ENCODE measurements at regions not wholly inside any gene's neighbourhood (a gene's known extent, or its start where the extent isn't known, plus 50 kb on each side); places are given as distances from the start of the nearest gene placed in this dataset.

GRCh38 chr5:20145240-20145639 is 157.2 kb upstream of the CDH18 start (continued):
- TF ChIP-seq CREB5 (CRISPR knock-in tag; IDR thresholded peaks at IDR 0.05; ENCODE audit: low read depth) (no peak), OSR1 (CRISPR knock-in tag; IDR thresholded peaks at IDR 0.05) (no peak), CSDC2 (CRISPR knock-in tag; IDR thresholded peaks at IDR 0.05) (no peak), ZC3H10 (CRISPR knock-in tag; IDR thresholded peaks at IDR 0.05) (no peak), BACH2 (CRISPR knock-in tag; IDR thresholded peaks at IDR 0.05; ENCODE audit: borderline replicate concordance) (no peak)

- TF ChIP-seq PPARA (CRISPR knock-in tag; IDR thresholded peaks at IDR 0.05; ENCODE audit: borderline replicate concordance) (no peak), ZNF70 (CRISPR knock-in tag; IDR thresholded peaks at IDR 0.05) (no peak), GLIS3 (CRISPR knock-in tag; IDR thresholded peaks at IDR 0.05) (no peak), ZFP30 (CRISPR knock-in tag; IDR thresholded peaks at IDR 0.05) (no peak), CSRNP3 (CRISPR knock-in tag; IDR thresholded peaks at IDR 0.05) (no peak), RARB (CRISPR knock-in tag; IDR thresholded peaks at IDR 0.05) (no peak), SNAI2 (CRISPR knock-in tag; IDR thresholded peaks at IDR 0.05) (no peak), ZC3H10 (CRISPR knock-in tag; IDR thresholded peaks at IDR 0.05) (no peak), TOX (CRISPR knock-in tag; IDR thresholded peaks at IDR 0.05; ENCODE audit: borderline replicate concordance) (no peak), CREB5 (CRISPR knock-in tag; IDR thresholded peaks at IDR 0.05; ENCODE audit: low read depth) (no peak), ZNF8 (CRISPR knock-in tag; IDR thresholded peaks at IDR 0.05) (no peak), ZFP3 (CRISPR knock-in tag; IDR thresholded peaks at IDR 0.05) (no peak), ISL1 (CRISPR knock-in tag; IDR thresholded peaks at IDR 0.05) (no peak), TSHZ2 (CRISPR knock-in tag; IDR thresholded peaks at IDR 0.05) (no peak)
- TF ChIP-seq, protein P1, sequence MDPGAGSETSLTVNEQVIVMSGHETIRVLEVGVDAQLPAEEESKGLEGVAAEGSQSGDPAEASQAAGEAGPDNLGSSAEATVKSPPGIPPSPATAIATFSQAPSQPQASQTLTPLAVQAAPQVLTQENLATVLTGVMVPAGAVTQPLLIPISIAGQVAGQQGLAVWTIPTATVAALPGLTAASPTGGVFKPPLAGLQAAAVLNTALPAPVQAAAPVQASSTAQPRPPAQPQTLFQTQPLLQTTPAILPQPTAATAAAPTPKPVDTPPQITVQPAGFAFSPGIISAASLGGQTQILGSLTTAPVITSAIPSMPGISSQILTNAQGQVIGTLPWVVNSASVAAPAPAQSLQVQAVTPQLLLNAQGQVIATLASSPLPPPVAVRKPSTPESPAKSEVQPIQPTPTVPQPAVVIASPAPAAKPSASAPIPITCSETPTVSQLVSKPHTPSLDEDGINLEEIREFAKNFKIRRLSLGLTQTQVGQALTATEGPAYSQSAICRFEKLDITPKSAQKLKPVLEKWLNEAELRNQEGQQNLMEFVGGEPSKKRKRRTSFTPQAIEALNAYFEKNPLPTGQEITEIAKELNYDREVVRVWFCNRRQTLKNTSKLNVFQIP (CRISPR knock-in tag; IDR thresholded peaks at IDR 0.05; ENCODE audit: borderline replicate concordance, low read depth): no peak
- ATAC-seq: no peak
Observed at GRCh38 chr5:20129501-20129900, 141.5 kb upstream of the CDH18 start.

DNA sequence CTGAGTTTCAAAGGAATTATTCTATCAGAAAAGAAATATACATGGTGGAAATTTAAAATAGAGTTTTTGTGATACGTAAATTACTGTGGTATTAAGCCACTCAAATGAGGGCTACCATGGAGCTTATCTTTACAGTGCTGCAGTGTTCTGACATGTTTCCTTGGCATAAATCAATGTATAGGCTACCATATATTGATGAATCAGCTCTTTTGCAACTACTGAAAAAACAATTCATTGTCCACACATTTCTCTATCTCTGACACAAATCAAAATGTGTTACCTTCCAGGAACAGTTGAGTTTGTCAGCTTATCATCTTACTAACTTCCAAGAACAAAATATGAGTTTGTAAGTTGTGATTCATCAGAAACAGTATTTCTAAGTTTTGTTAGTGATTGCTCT is 140.3 kb upstream of the CDH18 start:
- ATAC-seq: no peak
- TF ChIP-seq ESRRG (CRISPR knock-in tag; IDR thresholded peaks at IDR 0.05) (no peak), CREB5 (CRISPR knock-in tag; IDR thresholded peaks at IDR 0.05; ENCODE audit: low read depth) (no peak), ZNF70 (CRISPR knock-in tag; IDR thresholded peaks at IDR 0.05) (no peak), ARNTL (CRISPR knock-in tag; IDR thresholded peaks at IDR 0.05; ENCODE audit: borderline replicate concordance, low read depth) (no peak), RARB (CRISPR knock-in tag; IDR thresholded peaks at IDR 0.05) (no peak), TSHZ2 (CRISPR knock-in tag; IDR thresholded peaks at IDR 0.05) (no peak), ISL1 (CRISPR knock-in tag; IDR thresholded peaks at IDR 0.05) (no peak), SNAI2 (CRISPR knock-in tag; IDR thresholded peaks at IDR 0.05) (no peak), ZFP3 (CRISPR knock-in tag; IDR thresholded peaks at IDR 0.05) (no peak), OSR1 (CRISPR knock-in tag; IDR thresholded peaks at IDR 0.05) (no peak), CSDC2 (CRISPR knock-in tag; IDR thresholded peaks at IDR 0.05) (no peak), ZFP30 (CRISPR knock-in tag; IDR thresholded peaks at IDR 0.05) (no peak), CSRNP3 (CRISPR knock-in tag; IDR thresholded peaks at IDR 0.05) (no peak)
- TF ChIP-seq, protein P2, sequence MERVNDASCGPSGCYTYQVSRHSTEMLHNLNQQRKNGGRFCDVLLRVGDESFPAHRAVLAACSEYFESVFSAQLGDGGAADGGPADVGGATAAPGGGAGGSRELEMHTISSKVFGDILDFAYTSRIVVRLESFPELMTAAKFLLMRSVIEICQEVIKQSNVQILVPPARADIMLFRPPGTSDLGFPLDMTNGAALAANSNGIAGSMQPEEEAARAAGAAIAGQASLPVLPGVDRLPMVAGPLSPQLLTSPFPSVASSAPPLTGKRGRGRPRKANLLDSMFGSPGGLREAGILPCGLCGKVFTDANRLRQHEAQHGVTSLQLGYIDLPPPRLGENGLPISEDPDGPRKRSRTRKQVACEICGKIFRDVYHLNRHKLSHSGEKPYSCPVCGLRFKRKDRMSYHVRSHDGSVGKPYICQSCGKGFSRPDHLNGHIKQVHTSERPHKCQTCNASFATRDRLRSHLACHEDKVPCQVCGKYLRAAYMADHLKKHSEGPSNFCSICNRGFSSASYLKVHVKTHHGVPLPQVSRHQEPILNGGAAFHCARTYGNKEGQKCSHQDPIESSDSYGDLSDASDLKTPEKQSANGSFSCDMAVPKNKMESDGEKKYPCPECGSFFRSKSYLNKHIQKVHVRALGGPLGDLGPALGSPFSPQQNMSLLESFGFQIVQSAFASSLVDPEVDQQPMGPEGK (CRISPR knock-in tag; IDR thresholded peaks at IDR 0.05; ENCODE audit: borderline replicate concordance): no peak

Measured in SK-N-SH treated with all-trans-retinoic acid at 6 μM for 48 hours (cell line).